MCF 10A (cell line): ENCODE measurements at regions not wholly inside any gene's neighbourhood (a gene's known extent, or its start where the extent isn't known, plus 50 kb on each side); places are given as distances from the start of the nearest gene placed in this dataset.

Experiments
- BruUV-seq: library from RNA; stranded (reverse); fragments of 400-500 nt; replicated peaks from 2 replicates; lab custom pipeline; 2021; lab: Mats Ljungman, UMichigan
- CTCF ChIA-PET: fragments of 300-600 bp; sonication (Branson Sonifier 250); formaldehyde crosslinking; extraction: SDS; loops from one replicate; lab custom pipeline; 2021; ENCODE audit warnings: antibody characterized with exemption, inconsistent platforms; lab: Yijun Ruan, JAX
- POLR2A ChIA-PET: fragments of 300-600, 350-650 bp; sonication (Branson Sonifier 250); formaldehyde crosslinking; extraction: SDS; loops from one replicate; lab custom pipeline; 2020; ENCODE audit warnings: antibody characterized with exemption, inconsistent platforms; lab: Yijun Ruan, JAX
- DNase-seq: peaks from one replicate; pipeline ENCODE4 v3.0.0-alpha.2; 2018; ENCODE audit not compliant: unreplicated experiment
- H3K27ac Mint-ChIP-seq: one replicate; pipeline ENCODE4 v1.8.0; 2022; ENCODE audit warnings: mild to moderate bottlenecking, low read depth, mixed read lengths; ENCODE audit not compliant: unreplicated experiment
- H3K27me3 Mint-ChIP-seq: one replicate; pipeline ENCODE4 v1.8.0; 2022; ENCODE audit warnings: mixed read lengths; ENCODE audit not compliant: insufficient read depth, unreplicated experiment
- H3K36me3 Mint-ChIP-seq: one replicate; pipeline ENCODE4 v1.8.0; 2022; ENCODE audit warnings: mild to moderate bottlenecking, moderate library complexity, mixed read lengths; ENCODE audit not compliant: insufficient read depth, unreplicated experiment
- H3K4me1 Mint-ChIP-seq: one replicate; pipeline ENCODE4 v1.8.0; 2022; ENCODE audit warnings: mixed read lengths; ENCODE audit not compliant: insufficient read depth, unreplicated experiment
- H3K4me3 Mint-ChIP-seq: one replicate; pipeline ENCODE4 v1.8.0; 2022; ENCODE audit warnings: mild to moderate bottlenecking, moderate library complexity, mixed read lengths; ENCODE audit not compliant: unreplicated experiment
- H3K9me3 Mint-ChIP-seq: one replicate; pipeline ENCODE4 v1.8.0; 2022; ENCODE audit warnings: mixed read lengths; ENCODE audit not compliant: unreplicated experiment
- intact Hi-C: fragments of 100-400 bp; cut with micrococcal nuclease; formaldehyde crosslinking; loops from 2 replicates; pipeline ENCODE4 v1.14.1; 2022
- TF ChIP-seq, protein P1 (sequence below): fragments of 200-600 bp; IDR thresholded peaks from one replicate; pipeline ENCODE4 v1.8.0; 2022; ENCODE audit warnings: antibody characterized with exemption, mild to moderate bottlenecking; ENCODE audit not compliant: unreplicated experiment

DNA sequence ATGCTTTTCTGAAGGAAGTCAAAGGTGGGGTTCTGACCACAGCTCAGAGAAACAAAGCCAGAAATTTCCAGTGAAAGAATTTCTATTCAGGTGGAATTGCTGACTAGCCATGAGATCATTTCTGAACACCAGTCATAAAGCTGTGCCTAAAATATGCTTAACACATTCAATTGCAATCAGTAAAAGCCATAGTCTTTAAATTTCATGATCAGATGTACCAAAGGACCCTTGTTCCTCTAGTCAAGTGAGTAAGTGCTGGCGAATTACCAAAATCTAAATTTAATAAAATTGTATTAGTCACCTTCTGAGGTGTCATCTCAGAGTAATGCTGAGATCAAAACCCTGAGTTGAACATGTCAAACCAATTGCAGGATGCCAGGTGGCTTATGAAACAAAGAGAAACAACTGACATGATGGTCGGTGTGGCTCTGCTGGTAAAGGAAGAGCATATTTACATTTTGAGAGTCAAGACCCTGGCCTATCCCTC lies 334.2 kb upstream of the CCNH start:
- intact Hi-C loops, result no loop called here
- H3K27me3 Mint-ChIP-seq, result peaks cover 13% of the 10 kb centered on the region
- TF ChIP-seq, protein P1, sequence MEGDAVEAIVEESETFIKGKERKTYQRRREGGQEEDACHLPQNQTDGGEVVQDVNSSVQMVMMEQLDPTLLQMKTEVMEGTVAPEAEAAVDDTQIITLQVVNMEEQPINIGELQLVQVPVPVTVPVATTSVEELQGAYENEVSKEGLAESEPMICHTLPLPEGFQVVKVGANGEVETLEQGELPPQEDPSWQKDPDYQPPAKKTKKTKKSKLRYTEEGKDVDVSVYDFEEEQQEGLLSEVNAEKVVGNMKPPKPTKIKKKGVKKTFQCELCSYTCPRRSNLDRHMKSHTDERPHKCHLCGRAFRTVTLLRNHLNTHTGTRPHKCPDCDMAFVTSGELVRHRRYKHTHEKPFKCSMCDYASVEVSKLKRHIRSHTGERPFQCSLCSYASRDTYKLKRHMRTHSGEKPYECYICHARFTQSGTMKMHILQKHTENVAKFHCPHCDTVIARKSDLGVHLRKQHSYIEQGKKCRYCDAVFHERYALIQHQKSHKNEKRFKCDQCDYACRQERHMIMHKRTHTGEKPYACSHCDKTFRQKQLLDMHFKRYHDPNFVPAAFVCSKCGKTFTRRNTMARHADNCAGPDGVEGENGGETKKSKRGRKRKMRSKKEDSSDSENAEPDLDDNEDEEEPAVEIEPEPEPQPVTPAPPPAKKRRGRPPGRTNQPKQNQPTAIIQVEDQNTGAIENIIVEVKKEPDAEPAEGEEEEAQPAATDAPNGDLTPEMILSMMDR, result no peak
- H3K36me3 Mint-ChIP-seq, result no peaks in the 10 kb centered on the region
- H3K4me1 Mint-ChIP-seq, result peaks cover 5% of the 10 kb centered on the region
- ChIA-PET CTCF (interaction anchor here (0.5 to 1.4 kb wide), 2 partner anchors 242 to 944 kb away, joined by 3 to 4 read pairs; no protein-coding TSS in a partner anchor), POLR2A (no interaction called here)
- no TSS peak for BruUV-seq
- DNase-seq, result no peak
- H3K27ac Mint-ChIP-seq, result no peak overlapping the region
- no peaks in the 10 kb centered on the region for H3K9me3 Mint-ChIP-seq
- H3K4me3 Mint-ChIP-seq, result no peak overlapping the region

DNA sequence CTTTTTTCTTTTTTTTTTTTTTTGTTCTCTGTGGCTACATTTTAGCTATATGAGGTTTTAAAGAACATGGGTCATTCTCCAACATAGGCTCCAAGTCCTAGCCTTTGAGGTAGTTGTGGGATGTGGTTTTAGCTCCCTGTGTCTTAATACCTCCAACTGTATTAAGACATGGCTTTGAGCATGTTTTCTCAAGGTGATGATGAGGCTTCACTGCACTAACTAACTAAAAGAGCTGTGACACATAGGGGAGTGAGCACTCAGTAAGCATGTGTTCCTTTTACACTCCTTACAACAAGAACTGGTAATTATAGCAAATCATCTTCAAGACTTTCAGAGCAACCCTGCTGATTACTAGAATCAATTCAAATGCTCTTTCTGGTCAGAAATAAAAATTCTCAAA lies 333.6 kb upstream of the CCNH start:
- TF ChIP-seq, protein P1, result no peak
- Mint-ChIP-seq H3K9me3 (no peaks in the 10 kb centered on the region), H3K36me3 (no peaks in the 10 kb centered on the region), H3K27ac (no peak overlapping the region), H3K4me3 (no peak overlapping the region), H3K27me3 (peaks cover 7% of the 10 kb centered on the region), H3K4me1 (peaks cover 5% of the 10 kb centered on the region)
- no peak for DNase-seq
- POLR2A ChIA-PET, result no interaction called here
- CTCF ChIA-PET, result interaction anchor here (0.7 to 1.4 kb wide), 2 partner anchors 944 to 955 kb away, joined by 3 to 4 read pairs; no protein-coding TSS in a partner anchor
- intact Hi-C loops, result no loop called here
- no TSS peak for BruUV-seq

DNA sequence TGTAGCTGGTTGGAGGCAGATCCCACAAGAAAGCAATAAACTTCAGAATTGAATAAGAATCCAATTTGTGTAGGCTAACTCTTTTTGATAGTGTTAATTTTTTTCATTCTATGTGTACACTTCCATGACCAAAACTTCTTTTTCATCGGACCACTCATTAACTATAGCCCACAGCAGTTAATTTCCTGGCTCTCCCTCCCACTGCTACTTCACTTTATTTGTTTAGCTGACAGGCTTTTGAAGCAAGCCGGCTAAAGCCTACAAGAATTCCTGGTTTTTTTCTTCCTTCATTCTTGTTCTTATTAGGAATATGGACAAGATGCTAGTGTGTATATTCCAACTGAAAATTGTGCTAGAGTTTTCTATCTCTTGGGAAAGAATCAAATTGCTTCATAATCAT lies 329.2 kb upstream of the CCNH start:
- CTCF ChIA-PET, result interaction anchor here (0.6 kb wide), 1 partner anchor 658 kb away, joined by 3 read pairs; no protein-coding TSS in a partner anchor
- intact Hi-C loops, result no loop called here
- POLR2A ChIA-PET, result no interaction called here
- DNase-seq, result no peak
- H3K4me1 Mint-ChIP-seq, result peaks cover under 1% of the 10 kb centered on the region
- H3K36me3 Mint-ChIP-seq, result no peaks in the 10 kb centered on the region
- no TSS peak for BruUV-seq
- no peaks in the 10 kb centered on the region for H3K9me3 Mint-ChIP-seq
- H3K27ac Mint-ChIP-seq, result no peak overlapping the region
- H3K27me3 Mint-ChIP-seq, result peaks cover 3% of the 10 kb centered on the region
- TF ChIP-seq, protein P1, result no peak
- H3K4me3 Mint-ChIP-seq, result no peak overlapping the region

DNA sequence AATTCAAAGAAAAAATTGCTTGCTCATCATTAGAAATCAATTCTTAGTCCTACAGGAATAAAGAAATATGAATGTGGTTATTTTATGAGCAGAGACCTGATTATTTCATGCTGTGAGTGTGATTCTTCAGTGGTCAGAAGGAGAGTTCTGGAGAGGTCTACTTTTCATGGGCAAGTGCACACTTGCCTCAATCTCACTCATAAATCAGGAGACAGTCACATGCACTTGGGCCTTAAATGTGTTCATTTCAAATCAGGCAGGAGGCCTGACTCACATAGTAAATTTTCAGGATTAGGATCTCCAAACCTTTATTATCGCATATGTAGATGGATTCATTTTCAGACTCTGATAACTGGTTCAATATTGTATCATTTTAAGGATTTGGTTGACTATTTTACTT lies 323.2 kb upstream of the CCNH start:
- DNase-seq, result no peak
- no peaks in the 10 kb centered on the region for H3K9me3 Mint-ChIP-seq
- H3K4me3 Mint-ChIP-seq, result no peak overlapping the region
- peaks cover 39% of the 10 kb centered on the region for H3K27me3 Mint-ChIP-seq
- no peak overlapping the region for H3K27ac Mint-ChIP-seq
- TF ChIP-seq, protein P1, result no peak
- no TSS peak for BruUV-seq
- POLR2A ChIA-PET, result no interaction called here
- peaks cover 5% of the 10 kb centered on the region for H3K36me3 Mint-ChIP-seq
- CTCF ChIA-PET, result no interaction called here
- no peaks in the 10 kb centered on the region for H3K4me1 Mint-ChIP-seq
- intact Hi-C loops, result no loop called here
